ENCODE measurements at regions not wholly inside any gene's neighbourhood (a gene's known extent, or its start where the extent isn't known, plus 50 kb on each side); places are given as distances from the start of the nearest gene placed in this dataset.

DNA sequence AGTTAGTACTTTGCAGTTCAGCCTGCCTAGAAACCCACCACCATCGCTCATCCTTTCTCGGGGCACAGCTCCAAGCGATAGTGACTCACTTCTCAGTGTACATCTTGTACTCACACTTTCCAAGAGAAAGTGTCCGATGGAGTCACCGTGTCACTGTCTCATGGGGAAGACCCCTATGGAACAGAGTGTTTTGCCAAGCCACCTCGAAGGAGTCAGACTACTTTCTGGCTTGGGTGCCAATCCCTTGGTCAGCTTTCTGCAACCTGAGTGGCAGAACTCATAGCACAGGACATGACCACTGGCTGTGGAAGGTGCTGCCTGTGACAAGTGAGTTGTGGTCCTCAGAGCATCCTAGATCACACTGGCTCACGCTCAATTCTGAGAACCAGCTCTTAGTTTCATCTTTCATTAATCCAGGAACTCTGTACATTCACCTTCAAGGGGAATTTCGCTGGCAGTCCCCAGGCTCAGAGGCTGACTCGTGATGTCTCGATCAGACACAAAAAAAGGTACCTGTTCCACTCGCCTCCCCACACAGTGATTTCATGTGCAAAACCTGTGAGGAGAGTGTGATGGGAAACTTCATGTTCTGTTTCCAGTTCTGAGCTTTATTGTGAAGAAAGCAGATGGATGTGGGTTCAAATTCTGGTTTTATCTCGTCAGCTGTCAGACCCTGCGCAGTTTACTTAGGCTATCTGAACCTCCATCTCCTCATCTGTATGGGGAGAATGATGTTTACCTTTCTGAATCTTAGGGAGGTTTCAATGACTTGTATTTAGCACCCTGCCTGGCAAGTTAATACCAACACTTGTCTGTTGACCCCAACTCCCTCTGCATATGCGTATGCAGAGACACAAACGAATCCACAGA is 127.3 kb upstream of the CCND2 start (continued):
- TF ChIP-seq WRNIP1 (IDR thresholded peaks at IDR 0.05; ENCODE audit: borderline replicate concordance, low read depth, low read length) (no peak), EZH2 (IDR thresholded peaks at IDR 0.05; ENCODE audit: borderline replicate concordance, control insufficient read depth, low read depth, low read length) (no peak), POU2F2 (IDR thresholded peaks at IDR 0.05; ENCODE audit: borderline replicate concordance, low read depth, low read length) (no peak), STAT1 (conservative IDR thresholded peaks at IDR 0.05) (no peak), KAT2A (conservative IDR thresholded peaks at IDR 0.05; ENCODE audit: control insufficient read depth, low read depth, low read length) (no peak), SMAD5 (IDR thresholded peaks at IDR 0.05; ENCODE audit: low read depth) (no peak), YBX1 (IDR thresholded peaks at IDR 0.05) (no peak), ZNF274 (IDR thresholded peaks at IDR 0.05; ENCODE audit: insufficient read depth, insufficient read length) (no peak), TAF1 (IDR thresholded peaks at IDR 0.05; ENCODE audit: borderline replicate concordance, low read depth, low read length) (0 out of 2 replicates have a peak, but pooled peaks have one; percentile 17)
- TF ChIP-seq, protein P1, sequence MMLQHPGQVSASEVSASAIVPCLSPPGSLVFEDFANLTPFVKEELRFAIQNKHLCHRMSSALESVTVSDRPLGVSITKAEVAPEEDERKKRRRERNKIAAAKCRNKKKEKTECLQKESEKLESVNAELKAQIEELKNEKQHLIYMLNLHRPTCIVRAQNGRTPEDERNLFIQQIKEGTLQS (IDR thresholded peaks at IDR 0.05; ENCODE audit: borderline replicate concordance, extremely low read depth, low read depth, low read length) = no peak
- TF ChIP-seq, protein P2, sequence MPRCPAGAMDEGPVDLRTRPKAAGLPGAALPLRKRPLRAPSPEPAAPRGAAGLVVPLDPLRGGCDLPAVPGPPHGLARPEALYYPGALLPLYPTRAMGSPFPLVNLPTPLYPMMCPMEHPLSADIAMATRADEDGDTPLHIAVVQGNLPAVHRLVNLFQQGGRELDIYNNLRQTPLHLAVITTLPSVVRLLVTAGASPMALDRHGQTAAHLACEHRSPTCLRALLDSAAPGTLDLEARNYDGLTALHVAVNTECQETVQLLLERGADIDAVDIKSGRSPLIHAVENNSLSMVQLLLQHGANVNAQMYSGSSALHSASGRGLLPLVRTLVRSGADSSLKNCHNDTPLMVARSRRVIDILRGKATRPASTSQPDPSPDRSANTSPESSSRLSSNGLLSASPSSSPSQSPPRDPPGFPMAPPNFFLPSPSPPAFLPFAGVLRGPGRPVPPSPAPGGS (IDR thresholded peaks at IDR 0.05; ENCODE audit: borderline replicate concordance, insufficient read depth, low read depth, low read length, poor library complexity, severe bottlenecking) = no peak
- TF ChIP-seq, protein P3, sequence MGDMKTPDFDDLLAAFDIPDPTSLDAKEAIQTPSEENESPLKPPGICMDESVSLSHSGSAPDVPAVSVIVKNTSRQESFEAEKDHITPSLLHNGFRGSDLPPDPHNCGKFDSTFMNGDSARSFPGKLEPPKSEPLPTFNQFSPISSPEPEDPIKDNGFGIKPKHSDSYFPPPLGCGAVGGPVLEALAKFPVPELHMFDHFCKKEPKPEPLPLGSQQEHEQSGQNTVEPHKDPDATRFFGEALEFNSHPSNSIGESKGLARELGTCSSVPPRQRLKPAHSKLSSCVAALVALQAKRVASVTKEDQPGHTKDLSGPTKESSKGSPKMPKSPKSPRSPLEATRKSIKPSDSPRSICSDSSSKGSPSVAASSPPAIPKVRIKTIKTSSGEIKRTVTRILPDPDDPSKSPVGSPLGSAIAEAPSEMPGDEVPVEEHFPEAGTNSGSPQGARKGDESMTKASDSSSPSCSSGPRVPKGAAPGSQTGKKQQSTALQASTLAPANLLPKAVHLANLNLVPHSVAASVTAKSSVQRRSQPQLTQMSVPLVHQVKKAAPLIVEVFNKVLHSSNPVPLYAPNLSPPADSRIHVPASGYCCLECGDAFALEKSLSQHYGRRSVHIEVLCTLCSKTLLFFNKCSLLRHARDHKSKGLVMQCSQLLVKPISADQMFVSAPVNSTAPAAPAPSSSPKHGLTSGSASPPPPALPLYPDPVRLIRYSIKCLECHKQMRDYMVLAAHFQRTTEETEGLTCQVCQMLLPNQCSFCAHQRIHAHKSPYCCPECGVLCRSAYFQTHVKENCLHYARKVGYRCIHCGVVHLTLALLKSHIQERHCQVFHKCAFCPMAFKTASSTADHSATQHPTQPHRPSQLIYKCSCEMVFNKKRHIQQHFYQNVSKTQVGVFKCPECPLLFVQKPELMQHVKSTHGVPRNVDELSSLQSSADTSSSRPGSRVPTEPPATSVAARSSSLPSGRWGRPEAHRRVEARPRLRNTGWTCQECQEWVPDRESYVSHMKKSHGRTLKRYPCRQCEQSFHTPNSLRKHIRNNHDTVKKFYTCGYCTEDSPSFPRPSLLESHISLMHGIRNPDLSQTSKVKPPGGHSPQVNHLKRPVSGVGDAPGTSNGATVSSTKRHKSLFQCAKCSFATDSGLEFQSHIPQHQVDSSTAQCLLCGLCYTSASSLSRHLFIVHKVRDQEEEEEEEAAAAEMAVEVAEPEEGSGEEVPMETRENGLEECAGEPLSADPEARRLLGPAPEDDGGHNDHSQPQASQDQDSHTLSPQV (IDR thresholded peaks at IDR 0.05) = peak; percentile 5; the same call in 1 of the 2 replicates
- TF ChIP-seq, protein P4, sequence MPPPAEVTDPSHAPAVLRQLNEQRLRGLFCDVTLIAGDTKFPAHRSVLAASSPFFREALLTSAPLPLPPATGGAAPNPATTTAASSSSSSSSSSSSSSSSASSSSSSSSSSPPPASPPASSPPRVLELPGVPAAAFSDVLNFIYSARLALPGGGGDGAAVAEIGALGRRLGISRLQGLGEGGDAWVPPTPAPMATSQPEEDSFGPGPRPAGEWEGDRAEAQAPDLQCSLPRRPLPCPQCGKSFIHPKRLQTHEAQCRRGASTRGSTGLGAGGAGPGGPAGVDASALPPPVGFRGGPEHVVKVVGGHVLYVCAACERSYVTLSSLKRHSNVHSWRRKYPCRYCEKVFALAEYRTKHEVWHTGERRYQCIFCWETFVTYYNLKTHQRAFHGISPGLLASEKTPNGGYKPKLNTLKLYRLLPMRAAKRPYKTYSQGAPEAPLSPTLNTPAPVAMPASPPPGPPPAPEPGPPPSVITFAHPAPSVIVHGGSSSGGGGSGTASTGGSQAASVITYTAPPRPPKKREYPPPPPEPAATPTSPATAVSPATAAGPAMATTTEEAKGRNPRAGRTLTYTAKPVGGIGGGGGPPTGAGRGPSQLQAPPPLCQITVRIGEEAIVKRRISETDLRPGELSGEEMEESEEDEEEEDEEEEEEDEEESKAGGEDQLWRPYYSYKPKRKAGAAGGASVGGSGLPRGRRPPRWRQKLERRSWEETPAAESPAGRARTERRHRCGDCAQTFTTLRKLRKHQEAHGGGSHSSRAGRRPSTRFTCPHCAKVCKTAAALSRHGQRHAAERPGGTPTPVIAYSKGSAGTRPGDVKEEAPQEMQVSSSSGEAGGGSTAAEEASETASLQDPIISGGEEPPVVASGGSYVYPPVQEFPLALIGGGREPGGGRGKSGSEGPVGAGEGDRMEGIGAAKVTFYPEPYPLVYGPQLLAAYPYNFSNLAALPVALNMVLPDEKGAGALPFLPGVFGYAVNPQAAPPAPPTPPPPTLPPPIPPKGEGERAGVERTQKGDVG (CRISPR knock-in tag; IDR thresholded peaks at IDR 0.05) = no peak
- TF ChIP-seq, protein P5, sequence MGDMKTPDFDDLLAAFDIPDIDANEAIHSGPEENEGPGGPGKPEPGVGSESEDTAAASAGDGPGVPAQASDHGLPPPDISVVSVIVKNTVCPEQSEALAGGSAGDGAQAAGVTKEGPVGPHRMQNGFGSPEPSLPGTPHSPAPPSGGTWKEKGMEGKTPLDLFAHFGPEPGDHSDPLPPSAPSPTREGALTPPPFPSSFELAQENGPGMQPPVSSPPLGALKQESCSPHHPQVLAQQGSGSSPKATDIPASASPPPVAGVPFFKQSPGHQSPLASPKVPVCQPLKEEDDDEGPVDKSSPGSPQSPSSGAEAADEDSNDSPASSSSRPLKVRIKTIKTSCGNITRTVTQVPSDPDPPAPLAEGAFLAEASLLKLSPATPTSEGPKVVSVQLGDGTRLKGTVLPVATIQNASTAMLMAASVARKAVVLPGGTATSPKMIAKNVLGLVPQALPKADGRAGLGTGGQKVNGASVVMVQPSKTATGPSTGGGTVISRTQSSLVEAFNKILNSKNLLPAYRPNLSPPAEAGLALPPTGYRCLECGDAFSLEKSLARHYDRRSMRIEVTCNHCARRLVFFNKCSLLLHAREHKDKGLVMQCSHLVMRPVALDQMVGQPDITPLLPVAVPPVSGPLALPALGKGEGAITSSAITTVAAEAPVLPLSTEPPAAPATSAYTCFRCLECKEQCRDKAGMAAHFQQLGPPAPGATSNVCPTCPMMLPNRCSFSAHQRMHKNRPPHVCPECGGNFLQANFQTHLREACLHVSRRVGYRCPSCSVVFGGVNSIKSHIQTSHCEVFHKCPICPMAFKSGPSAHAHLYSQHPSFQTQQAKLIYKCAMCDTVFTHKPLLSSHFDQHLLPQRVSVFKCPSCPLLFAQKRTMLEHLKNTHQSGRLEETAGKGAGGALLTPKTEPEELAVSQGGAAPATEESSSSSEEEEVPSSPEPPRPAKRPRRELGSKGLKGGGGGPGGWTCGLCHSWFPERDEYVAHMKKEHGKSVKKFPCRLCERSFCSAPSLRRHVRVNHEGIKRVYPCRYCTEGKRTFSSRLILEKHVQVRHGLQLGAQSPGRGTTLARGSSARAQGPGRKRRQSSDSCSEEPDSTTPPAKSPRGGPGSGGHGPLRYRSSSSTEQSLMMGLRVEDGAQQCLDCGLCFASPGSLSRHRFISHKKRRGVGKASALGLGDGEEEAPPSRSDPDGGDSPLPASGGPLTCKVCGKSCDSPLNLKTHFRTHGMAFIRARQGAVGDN (IDR thresholded peaks at IDR 0.05) = peak; percentile 76
